NB4 (cell line): ENCODE measurements at regions not wholly inside any gene's neighbourhood (a gene's known extent, or its start where the extent isn't known, plus 50 kb on each side); places are given as distances from the start of the nearest gene placed in this dataset.

ENCODE experiments used
- POLR2A ChIP-seq: IDR thresholded peaks from 2 replicates; pipeline ENCODE4 v1.6.1; 2011; ENCODE audit warnings: mild to moderate bottlenecking; ENCODE audit not compliant: insufficient read length; ENCODE audit errors: extremely low read depth
- TF ChIP-seq, protein P1 (sequence below): IDR thresholded peaks from one replicate; pipeline ENCODE4 v1.5.1; 2012; ENCODE audit warnings: low read depth, low read length
- TF ChIP-seq, protein P2 (sequence below): IDR thresholded peaks from 2 replicates; pipeline ENCODE4 v1.6.1; 2011; ENCODE audit warnings: low read depth, low read length

GRCh38 chr13:63124863-63125262 is 1709.2 kb upstream of the PCDH20 start:
- no peak for TF ChIP-seq POLR2A
- TF ChIP-seq, protein P1, sequence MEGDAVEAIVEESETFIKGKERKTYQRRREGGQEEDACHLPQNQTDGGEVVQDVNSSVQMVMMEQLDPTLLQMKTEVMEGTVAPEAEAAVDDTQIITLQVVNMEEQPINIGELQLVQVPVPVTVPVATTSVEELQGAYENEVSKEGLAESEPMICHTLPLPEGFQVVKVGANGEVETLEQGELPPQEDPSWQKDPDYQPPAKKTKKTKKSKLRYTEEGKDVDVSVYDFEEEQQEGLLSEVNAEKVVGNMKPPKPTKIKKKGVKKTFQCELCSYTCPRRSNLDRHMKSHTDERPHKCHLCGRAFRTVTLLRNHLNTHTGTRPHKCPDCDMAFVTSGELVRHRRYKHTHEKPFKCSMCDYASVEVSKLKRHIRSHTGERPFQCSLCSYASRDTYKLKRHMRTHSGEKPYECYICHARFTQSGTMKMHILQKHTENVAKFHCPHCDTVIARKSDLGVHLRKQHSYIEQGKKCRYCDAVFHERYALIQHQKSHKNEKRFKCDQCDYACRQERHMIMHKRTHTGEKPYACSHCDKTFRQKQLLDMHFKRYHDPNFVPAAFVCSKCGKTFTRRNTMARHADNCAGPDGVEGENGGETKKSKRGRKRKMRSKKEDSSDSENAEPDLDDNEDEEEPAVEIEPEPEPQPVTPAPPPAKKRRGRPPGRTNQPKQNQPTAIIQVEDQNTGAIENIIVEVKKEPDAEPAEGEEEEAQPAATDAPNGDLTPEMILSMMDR, result no peak
- TF ChIP-seq, protein P2, sequence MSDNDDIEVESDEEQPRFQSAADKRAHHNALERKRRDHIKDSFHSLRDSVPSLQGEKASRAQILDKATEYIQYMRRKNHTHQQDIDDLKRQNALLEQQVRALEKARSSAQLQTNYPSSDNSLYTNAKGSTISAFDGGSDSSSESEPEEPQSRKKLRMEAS, result no peak
